OCI-M1 (cell line): ENCODE measurements at regions not wholly inside any gene's neighbourhood (a gene's known extent, or its start where the extent isn't known, plus 50 kb on each side); places are given as distances from the start of the nearest gene placed in this dataset.
"Not testable (repeated sequence)": the region's sequence is repeated elsewhere in the genome, so short reads cannot be mapped to it uniquely, and the experiment has no call there.

Experiments used
- DNase-seq: peaks from one replicate; lab custom pipeline; 2025; lab: John Stamatoyannopoulos, UW

- DNase-seq, result no peak
These were observed 120.8 kb upstream of the CDCA7L start for GRCh38 chr7:22066522-22066921.

- DNase-seq, result no peak
These were observed 119.1 kb upstream of the CDCA7L start for GRCh38 chr7:22064816-22065215.

GRCh38 chr7:22061775-22062174 is 116.1 kb upstream of the CDCA7L start:
- DNase-seq, result no peak

DNA sequence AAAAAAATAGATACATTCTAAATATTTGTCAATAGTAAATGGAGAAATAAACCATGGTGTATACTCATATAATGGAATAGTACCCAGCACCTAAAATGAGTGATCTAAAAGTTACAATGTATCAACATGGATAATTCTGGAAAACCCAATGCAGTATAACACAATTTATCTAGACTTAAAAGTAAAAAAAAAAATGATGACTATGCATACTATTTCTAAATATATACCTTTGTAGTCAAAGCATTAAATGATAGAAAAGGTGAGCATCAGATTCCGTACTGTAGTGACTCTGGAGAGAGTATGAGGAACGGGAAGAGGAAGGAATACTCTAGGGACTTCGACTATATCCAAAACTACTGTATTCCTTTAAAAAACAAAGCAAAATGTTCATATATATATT is 115.2 kb upstream of the CDCA7L start:
- DNase-seq, result no peak

DNA sequence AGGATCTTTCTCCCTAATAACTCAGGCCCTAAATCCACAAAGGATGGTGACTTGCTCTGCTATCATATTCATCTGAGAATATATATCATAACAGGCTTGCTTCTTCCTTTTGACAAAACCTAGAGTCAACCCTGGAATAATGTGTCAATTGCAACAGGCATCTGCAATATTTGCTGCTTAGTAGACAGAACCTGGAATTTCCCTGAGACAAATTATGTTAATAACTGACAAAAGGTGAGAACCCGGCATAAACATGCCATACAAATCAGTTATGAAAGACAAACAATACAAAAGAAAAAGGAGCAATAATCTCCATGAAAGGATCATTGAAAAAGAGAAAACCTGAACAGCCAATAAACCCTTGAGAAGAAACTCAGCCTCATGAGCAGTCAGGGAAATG is 114.5 kb upstream of the CDCA7L start:
- DNase-seq, result no peak

- DNase-seq, result no peak
These were observed 109.5 kb upstream of the CDCA7L start for GRCh38 chr7:22055226-22055625.

DNA sequence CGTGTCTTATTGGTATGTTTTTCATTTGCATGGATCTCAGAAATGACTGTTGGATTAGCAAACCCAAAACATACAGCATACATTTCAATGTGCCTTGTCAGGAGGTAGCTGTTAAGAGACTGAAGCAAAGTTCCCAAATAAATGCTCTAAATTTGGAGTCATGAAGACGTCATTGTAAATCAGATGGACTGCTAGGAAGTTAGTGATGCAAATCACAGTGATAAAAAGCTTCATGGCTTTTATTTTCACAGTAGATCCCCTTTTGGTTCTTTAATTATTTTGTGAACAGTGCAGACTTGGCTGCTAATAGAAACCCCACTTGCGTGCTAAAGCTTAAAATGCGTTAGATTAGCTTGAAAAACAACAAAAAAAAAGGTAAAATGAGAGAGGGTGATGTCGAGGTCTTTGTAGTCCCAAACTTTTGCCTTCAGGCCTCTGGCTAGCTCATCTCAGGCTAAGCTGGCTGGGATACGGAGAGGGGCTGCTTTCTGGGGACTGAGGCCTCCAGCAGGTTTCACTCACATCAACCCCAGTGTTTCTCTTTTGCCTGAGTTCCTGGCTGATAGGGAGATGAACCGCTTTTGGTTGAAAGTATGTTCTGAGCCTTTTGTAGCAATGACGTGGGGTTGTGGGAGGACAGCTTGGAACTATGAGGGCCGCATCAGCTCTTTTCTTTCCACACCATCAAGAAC is 107.1 kb upstream of the CDCA7L start:
- DNase-seq, result no peak

DNA sequence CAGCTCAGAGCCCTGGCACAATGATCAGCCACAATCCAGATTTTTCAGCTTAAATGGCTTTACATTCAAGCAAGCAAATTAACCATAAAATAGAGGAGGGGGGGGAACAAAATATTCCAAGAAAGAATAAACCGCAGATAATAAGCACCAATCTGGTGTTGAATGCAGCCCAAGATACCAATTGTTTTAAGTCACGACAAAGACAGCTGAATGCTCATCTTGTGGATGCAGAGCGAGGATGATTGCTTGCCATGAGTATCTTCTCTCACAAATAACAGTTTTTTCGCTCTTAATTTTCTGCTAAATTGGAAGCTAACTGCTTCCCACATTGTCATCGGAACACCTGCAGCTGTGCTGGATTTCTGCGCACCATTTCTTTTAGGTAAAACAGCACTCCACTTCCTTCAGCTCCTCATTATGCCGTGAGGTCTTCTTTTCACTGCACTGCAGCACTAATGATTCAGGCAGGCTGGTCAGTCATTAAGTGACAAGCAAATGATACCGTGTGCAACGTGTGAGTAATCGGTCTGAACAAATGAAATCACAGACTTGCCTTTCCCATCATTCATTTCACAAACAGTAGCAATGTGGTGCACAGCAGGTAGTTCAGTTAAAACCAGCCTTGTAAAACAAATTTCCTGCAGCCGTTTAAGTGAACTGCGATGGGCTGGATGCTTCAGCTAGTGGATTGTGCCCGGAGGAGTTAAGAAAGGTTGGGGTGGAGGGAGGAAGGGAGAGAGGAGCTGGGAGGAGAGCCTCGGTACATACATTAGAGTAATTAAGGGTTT is 106.4 kb upstream of the CDCA7L start:
- DNase-seq, result no peak

DNA sequence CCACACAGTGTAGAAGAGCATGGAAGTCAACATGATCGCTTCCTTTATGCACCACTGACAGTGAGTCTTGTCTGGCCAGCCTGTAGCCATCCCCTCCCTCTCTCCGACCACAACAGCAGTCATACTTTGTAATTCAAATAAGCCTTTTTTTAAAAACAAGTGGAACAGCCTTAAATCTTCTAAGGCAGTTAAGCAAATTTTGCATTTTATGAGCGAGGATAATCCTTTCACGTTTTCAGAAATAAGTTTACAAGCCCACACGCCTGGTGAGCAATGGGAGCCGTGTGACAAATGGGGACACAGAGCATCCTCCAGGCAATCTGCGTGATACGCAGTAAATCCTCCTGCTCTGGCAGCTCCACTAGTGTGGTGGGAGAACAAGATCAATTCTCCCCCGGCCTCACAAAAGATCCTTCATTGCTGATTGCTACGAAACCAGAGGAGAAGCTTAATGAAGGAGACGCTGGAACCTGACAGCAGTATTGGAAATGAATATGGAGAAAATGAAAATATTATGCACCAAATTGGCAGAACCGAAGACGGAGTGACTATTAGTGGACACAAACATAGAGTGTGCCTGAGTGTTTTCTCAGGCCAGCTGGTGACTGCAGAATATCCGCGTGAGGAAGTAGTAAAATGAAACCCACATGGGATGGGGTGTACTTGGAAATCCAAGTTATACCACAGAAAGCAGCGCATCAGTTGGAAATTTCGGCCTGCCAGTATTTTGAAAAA is 104.2 kb upstream of the CDCA7L start:
- no peak for DNase-seq

DNA sequence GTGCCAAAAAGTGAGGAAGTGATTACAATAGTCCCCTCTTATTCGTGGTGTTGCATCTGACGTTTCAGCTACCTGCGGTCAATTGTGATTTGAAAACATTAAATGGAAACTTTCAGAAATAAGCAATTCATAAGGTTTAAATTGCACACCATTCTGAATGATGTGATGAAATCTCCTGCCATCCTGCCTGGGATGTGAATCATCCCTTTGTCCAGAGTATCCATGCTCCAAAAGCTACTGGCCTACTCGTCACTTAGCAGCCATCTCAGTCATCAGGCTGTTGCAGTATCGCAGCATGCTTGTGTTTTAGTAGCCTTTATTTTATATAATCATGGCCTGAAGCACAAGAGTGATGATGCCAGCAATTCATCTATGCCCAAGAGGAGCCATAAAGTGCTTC is 97.7 kb upstream of the CDCA7L start:
- no peak for DNase-seq

DNA sequence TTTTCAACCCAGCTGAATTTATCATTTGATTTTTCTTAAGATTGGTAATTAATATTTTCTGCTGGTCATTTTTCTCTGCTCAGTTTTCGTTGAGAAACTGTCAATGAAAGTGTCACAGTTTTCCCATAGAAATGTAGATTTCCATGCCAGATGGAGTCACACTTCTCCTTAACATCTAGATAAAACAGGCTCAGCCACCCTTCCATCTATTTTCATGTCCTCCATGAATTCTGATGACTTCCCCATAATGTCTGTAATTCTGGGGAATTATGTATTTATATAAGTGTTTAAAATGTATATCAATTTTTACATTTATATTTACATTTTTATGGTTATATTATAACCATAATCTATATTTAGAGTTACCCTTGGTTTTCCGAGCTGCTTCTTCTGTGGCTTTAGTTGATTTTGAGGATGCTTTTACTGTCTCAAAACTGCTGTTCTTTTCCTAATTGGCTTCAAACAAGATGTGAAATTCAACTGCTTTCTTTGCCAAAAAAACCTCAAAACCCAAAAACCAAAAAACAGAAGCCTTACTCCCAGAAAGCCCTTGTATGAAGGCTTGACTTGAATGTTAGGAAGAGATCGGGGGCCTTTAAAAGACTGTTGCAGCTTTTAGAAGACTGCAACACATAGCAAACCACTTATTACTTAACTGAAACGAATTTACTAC is 95.4 kb upstream of the CDCA7L start:
- DNase-seq, result no peak

DNA sequence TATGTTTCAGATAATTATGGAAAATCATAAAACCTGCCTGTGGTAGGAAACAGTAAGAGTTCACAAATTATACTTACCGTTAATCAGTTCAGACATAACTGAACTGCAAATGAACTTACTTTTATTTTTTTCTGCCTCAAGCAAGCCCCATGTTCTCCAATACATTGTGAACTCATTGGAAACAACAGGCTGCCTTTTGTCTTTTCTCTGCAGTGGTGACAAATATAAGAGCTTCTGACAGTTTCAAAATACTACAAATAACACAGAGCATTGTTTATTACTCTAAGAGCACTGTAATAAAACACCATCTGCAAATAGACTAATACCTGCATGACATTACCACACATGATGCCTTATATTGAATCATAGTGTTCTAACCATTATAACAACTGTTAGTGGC is 94.0 kb upstream of the CDCA7L start:
- no peak for DNase-seq

GRCh38 chr7:22032356-22032755 is 86.7 kb upstream of the CDCA7L start:
- not testable (repeated sequence) for DNase-seq

GRCh38 chr7:22028656-22029055 is 83.0 kb upstream of the CDCA7L start:
- DNase-seq, result not testable (repeated sequence)

DNA sequence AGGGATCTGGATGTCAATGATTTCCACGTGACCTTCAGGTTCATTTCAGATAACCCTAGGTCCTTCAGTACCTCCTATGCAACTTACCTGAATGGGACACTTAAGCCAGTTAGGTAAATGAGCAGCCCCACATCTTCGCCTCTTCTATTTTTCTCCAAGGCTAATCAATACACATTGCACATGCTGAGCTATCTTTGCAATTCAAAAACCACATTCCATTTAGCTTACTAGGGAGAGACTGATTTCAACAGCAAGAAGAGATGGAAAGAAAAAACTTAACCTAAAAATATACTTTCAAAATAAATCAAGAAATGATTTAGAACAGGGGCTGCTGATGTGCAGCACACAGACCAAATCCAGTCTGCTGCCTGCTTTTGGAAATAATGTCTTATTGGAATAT is 81.8 kb upstream of the CDCA7L start:
- DNase-seq, result no peak

- DNase-seq, result no peak
These were observed 80.3 kb upstream of the CDCA7L start for GRCh38 chr7:22025983-22026382.

DNA sequence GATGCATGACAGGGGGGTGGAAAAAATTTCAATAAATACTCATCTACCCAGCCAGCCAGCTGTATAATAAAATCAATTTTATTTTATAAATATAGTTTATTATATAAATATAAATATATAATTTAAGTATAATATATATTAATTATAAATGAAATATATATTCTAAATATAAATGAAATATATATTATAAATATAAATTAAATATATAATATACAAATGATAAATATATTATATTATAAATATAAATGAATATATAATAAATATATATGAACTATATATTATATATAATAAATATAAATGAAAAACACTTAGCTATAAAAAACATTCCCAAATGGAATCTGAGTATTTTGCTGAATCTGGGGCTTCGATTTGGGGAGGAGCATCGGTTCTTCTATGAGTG is 79.4 kb upstream of the CDCA7L start:
- DNase-seq, result no peak

- DNase-seq, result no peak
These were observed 74.2 kb upstream of the CDCA7L start for GRCh38 chr7:22019931-22020330.

DNA sequence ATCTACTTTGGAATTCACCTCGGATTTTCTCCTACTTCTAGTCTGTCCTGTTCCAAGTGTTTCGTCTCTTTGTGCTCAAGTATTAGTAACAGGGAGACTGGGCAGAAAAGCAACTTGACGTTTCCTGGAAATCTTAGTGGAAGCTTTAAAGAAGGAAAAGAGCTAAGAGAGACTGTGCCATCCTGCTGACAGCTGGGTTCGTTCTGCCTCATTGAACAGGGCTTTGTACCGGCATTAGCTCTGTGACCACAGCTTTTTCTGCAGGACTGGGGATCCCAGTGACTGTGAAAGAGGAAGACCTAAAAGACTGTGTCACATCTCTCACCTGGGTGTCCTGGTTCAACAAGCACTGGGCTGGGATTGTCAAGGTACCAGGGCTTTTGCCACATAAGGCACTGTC is 70.8 kb upstream of the CDCA7L start:
- no peak for DNase-seq

DNA sequence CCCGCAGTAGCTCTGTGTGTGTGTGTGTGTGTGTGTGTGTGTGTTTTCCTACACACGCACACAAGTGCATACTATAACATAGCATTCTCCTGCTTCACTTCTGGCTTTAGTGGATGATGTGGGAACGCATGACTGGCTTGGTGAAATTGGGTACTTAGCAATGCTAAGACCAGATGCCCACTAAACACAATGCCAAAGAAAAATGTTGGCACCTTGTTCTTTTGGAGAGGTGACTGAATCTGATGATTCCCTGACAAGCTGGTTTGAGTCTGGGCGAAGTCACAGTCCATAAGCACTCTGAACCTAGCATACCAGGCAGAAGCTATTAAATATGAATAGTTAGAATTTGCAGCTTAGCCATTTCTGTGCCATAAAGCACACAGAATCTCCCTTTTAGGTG is 68.0 kb upstream of the CDCA7L start:
- no peak for DNase-seq

DNA sequence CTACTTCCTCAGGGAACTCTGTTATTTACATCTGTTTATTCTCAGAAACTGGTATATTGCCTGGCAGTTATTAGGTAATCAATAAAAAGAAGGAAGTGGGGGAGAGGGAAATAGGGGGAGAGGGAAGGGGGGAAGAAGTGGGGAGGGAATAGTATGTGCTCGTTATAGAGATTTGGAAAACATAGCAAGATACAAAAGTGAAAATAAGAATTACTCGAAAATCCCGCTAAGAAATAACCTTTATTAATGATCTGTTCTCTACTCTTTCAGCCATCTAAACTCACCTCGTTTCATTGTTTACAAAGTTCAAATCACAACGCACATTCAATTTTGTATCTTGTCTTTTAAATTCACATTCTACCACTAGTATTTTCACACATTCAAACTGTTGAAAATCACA is 63.0 kb upstream of the CDCA7L start:
- DNase-seq, result no peak

GRCh38 chr7:22008087-22008486 is 62.4 kb upstream of the CDCA7L start:
- no peak for DNase-seq

GRCh38 chr7:22005151-22005550 is 59.5 kb upstream of the CDCA7L start:
- DNase-seq, result no peak
